ENCODE measurements at regions not wholly inside any gene's neighbourhood (a gene's known extent, or its start where the extent isn't known, plus 50 kb on each side); places are given as distances from the start of the nearest gene placed in this dataset.
"Not testable (repeated sequence)": the region's sequence is repeated elsewhere in the genome, so short reads cannot be mapped to it uniquely, and the experiment has no call there.

DNA sequence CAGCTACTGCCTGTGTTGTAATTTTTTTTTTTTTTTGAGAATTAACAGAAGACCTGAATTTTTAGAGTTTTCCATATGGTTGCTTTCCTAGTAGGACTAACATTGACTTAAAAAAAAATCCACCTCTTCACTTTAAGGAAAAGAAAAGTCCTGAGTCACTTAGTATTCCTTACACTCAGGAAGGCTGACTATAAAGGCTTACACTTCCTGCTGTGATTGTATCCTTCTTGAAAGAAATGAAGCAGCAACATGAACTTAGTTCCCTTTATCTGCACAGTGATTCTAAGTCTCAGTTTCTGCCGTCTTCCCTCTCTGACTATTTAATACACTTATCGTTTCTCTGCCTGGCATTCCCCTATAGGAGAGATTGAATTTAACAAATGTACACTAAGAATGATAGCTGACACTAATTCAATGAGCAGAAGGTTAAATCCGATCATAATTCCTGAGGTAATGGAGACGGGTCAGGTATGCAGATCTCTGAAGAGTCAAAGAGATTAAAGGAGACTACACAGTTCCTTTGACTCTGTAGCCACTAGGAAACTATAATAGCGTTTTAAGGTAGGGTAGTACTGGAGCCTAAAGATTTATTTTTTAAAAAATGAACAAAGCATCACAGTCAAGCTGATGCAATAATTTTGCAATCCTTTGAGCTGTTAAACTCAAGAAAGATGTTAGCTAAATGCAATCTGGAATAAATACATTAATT, 185.1 kb upstream of the ELAVL2 start:
- no peaks in the 10 kb centered on the region for H3K9me3 ChIP-seq (ENCODE audit: low read length)
- H3K79me2 ChIP-seq (ENCODE audit: insufficient read depth, low read depth, low read length): no peaks in the 10 kb centered on the region
- BruUV-seq (replicated peaks): no TSS peak
- H3K36me3 ChIP-seq (ENCODE audit: insufficient read depth, low read length): no peaks in the 10 kb centered on the region
- intact Hi-C loops (cut with micrococcal nuclease; ENCODE audit: unreplicated experiment): no loop called here
- no peak overlapping the region for H3K4me3 ChIP-seq (ENCODE audit: low read depth, low read length, poor library complexity, severe bottlenecking)
- H3K4me1 ChIP-seq (ENCODE audit: insufficient read depth, low read length, poor library complexity, severe bottlenecking): no peaks in the 10 kb centered on the region
- POLR2A ChIA-PET: no interaction called here
- DNase-seq (ENCODE audit: low spot score): no peak
- CTCF ChIA-PET (ENCODE audit: unreplicated experiment): no interaction called here
- H3K4me2 ChIP-seq (ENCODE audit: low read length): no peak overlapping the region
- no peaks in the 10 kb centered on the region for H4K20me1 ChIP-seq (ENCODE audit: insufficient read depth, low read length)
- no peak overlapping the region for H2AFZ ChIP-seq (ENCODE audit: low read length)
- H3K27ac ChIP-seq (ENCODE audit: low read depth, low read length, poor library complexity, severe bottlenecking): no peak overlapping the region
- no peaks in the 10 kb centered on the region for H3K9me2 ChIP-seq (ENCODE audit: insufficient read depth, low read length)
- TF ChIP-seq, protein P1, sequence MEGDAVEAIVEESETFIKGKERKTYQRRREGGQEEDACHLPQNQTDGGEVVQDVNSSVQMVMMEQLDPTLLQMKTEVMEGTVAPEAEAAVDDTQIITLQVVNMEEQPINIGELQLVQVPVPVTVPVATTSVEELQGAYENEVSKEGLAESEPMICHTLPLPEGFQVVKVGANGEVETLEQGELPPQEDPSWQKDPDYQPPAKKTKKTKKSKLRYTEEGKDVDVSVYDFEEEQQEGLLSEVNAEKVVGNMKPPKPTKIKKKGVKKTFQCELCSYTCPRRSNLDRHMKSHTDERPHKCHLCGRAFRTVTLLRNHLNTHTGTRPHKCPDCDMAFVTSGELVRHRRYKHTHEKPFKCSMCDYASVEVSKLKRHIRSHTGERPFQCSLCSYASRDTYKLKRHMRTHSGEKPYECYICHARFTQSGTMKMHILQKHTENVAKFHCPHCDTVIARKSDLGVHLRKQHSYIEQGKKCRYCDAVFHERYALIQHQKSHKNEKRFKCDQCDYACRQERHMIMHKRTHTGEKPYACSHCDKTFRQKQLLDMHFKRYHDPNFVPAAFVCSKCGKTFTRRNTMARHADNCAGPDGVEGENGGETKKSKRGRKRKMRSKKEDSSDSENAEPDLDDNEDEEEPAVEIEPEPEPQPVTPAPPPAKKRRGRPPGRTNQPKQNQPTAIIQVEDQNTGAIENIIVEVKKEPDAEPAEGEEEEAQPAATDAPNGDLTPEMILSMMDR (conservative IDR thresholded peaks at IDR 0.05; ENCODE audit: low read length): no peak
- TF ChIP-seq EZH2phosphoT487 (IDR thresholded peaks at IDR 0.05; ENCODE audit: borderline replicate concordance, low read depth, low read length): no peak

DNA sequence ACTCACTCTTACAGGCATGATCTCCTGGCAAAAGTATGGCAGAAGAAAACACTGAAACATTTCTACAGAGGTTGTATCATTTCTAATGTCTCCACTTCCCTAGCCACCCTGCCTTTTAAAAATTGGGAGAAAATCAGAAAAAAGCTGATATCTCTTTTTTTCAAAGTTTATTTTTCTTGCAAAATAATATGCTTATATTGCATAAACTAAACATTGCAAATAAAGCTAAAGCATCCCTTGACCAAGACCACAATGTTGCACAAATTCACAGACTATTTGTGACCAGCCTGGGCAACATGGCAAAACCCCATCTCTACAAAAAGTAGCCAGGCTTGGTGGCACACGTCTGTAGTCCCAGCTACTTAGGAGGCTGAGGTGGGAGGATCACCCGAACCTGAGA, 183.3 kb upstream of the ELAVL2 start:
- POLR2A ChIA-PET: no interaction called here
- Histone ChIP-seq H3K4me1 (ENCODE audit: insufficient read depth, low read length, poor library complexity, severe bottlenecking) (no peaks in the 10 kb centered on the region), H3K27ac (ENCODE audit: low read depth, low read length, poor library complexity, severe bottlenecking) (no peak overlapping the region), H2AFZ (ENCODE audit: low read length) (no peak overlapping the region), H3K4me2 (ENCODE audit: low read length) (no peak overlapping the region), H3K36me3 (ENCODE audit: insufficient read depth, low read length) (no peaks in the 10 kb centered on the region), H3K9me2 (ENCODE audit: insufficient read depth, low read length) (no peaks in the 10 kb centered on the region), H3K4me3 (ENCODE audit: low read depth, low read length, poor library complexity, severe bottlenecking) (no peak overlapping the region), H3K79me2 (ENCODE audit: insufficient read depth, low read depth, low read length) (no peaks in the 10 kb centered on the region), H3K9me3 (ENCODE audit: low read length) (no peaks in the 10 kb centered on the region), H4K20me1 (ENCODE audit: insufficient read depth, low read length) (no peaks in the 10 kb centered on the region)
- BruUV-seq (replicated peaks): no TSS peak
- CTCF ChIA-PET (ENCODE audit: unreplicated experiment): no interaction called here
- no peak for DNase-seq (ENCODE audit: low spot score)
- TF ChIP-seq EZH2phosphoT487 (IDR thresholded peaks at IDR 0.05; ENCODE audit: borderline replicate concordance, low read depth, low read length): no peak
- TF ChIP-seq, protein P1 (conservative IDR thresholded peaks at IDR 0.05; ENCODE audit: low read length): no peak
- intact Hi-C loops (cut with micrococcal nuclease; ENCODE audit: unreplicated experiment): no loop called here

DNA sequence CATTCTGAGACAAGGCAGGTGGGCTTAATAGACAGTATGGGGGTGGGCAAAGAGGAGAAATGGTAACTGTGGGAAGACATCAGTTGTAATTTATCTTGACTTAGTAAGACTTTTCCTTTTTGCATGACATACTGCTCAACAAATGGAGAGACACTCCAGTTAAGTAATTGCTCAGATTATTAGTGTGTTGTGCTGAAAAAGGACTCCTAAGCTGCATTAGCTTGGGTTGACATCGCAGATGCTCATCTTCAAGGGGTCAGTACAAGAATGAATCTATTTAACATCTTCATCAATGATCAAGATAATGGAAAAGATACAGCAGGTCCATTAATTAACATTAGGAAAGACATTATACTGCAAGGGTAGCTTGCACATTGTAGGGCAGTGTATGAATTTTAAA, 181.1 kb upstream of the ELAVL2 start:
- BruUV-seq (replicated peaks): no TSS peak
- ChIA-PET POLR2A (no interaction called here), CTCF (ENCODE audit: unreplicated experiment) (no interaction called here)
- Histone ChIP-seq H3K9me3 (ENCODE audit: low read length) (no peaks in the 10 kb centered on the region), H3K9me2 (ENCODE audit: insufficient read depth, low read length) (no peaks in the 10 kb centered on the region), H3K4me2 (ENCODE audit: low read length) (no peak overlapping the region), H3K4me1 (ENCODE audit: insufficient read depth, low read length, poor library complexity, severe bottlenecking) (no peaks in the 10 kb centered on the region), H3K79me2 (ENCODE audit: insufficient read depth, low read depth, low read length) (no peaks in the 10 kb centered on the region), H3K4me3 (ENCODE audit: low read depth, low read length, poor library complexity, severe bottlenecking) (no peak overlapping the region), H3K27ac (ENCODE audit: low read depth, low read length, poor library complexity, severe bottlenecking) (no peak overlapping the region), H3K36me3 (ENCODE audit: insufficient read depth, low read length) (no peaks in the 10 kb centered on the region), H2AFZ (ENCODE audit: low read length) (no peak overlapping the region), H4K20me1 (ENCODE audit: insufficient read depth, low read length) (no peaks in the 10 kb centered on the region)
- no peak for DNase-seq (ENCODE audit: low spot score)
- intact Hi-C loops (cut with micrococcal nuclease; ENCODE audit: unreplicated experiment): no loop called here
- TF ChIP-seq, protein P1 (conservative IDR thresholded peaks at IDR 0.05; ENCODE audit: low read length): no peak
- no peak for TF ChIP-seq EZH2phosphoT487 (IDR thresholded peaks at IDR 0.05; ENCODE audit: borderline replicate concordance, low read depth, low read length)

DNA sequence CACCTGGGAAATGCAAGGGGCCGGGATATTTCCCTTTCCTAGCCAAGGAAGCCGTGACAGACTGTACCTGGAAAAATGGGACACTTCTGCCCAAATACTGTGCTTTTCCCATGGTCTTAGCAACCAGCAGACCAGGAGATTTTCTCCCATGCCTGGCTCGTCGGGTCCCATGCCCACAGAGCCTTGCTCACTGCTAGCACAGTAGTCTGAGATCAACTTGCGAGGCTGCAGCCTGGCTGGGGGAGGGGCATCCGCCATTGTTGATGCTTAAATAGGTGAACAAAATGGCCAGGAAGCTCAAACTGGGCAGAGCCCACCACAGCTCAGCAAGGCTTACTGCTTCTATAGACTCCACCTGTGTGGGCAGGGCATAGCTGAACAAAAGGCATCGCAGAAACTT, 165.8 kb upstream of the ELAVL2 start:
- CTCF ChIA-PET (ENCODE audit: unreplicated experiment); H3K4me3 ChIP-seq (ENCODE audit: low read depth, low read length, poor library complexity, severe bottlenecking); intact Hi-C loops (cut with micrococcal nuclease; ENCODE audit: unreplicated experiment); H3K79me2 ChIP-seq (ENCODE audit: insufficient read depth, low read depth, low read length); H4K20me1 ChIP-seq (ENCODE audit: insufficient read depth, low read length); H2AFZ ChIP-seq (ENCODE audit: low read length); BruUV-seq (replicated peaks); POLR2A ChIA-PET; H3K36me3 ChIP-seq (ENCODE audit: insufficient read depth, low read length); H3K9me3 ChIP-seq (ENCODE audit: low read length); H3K4me1 ChIP-seq (ENCODE audit: insufficient read depth, low read length, poor library complexity, severe bottlenecking); DNase-seq (ENCODE audit: low spot score); H3K4me2 ChIP-seq (ENCODE audit: low read length); H3K9me2 ChIP-seq (ENCODE audit: insufficient read depth, low read length); H3K27ac ChIP-seq (ENCODE audit: low read depth, low read length, poor library complexity, severe bottlenecking): not testable (repeated sequence)
